NCI-H774 (cell line): ENCODE measurements at regions not wholly inside any gene's neighbourhood (a gene's known extent, or its start where the extent isn't known, plus 50 kb on each side); places are given as distances from the start of the nearest gene placed in this dataset.
"Not testable (repeated sequence)": the region's sequence is repeated elsewhere in the genome, so short reads cannot be mapped to it uniquely, and the experiment has no call there.

Experiments
- DNase-seq: peaks from one replicate; lab custom pipeline; 2025; lab: John Stamatoyannopoulos, UW

DNA sequence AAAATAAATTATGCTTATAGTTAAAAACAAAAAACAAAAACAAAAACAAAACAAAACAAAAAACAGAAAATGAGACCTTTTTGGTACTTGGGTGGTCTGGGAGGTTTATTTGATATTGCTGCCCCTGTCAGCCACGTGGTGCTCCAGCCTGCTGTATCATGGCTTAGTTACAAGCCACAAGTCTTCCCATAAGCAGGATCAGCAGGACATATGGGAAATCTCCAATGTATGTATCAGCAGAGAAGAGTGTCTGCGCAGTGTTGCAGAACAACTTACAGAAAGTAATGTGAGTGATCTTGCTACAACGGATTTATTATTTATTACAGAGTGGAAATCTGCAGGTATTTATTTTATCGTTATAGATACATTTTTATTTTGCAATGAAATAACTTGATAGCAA lies 423.0 kb upstream of the TMPRSS15 start:
- no peak for DNase-seq

DNA sequence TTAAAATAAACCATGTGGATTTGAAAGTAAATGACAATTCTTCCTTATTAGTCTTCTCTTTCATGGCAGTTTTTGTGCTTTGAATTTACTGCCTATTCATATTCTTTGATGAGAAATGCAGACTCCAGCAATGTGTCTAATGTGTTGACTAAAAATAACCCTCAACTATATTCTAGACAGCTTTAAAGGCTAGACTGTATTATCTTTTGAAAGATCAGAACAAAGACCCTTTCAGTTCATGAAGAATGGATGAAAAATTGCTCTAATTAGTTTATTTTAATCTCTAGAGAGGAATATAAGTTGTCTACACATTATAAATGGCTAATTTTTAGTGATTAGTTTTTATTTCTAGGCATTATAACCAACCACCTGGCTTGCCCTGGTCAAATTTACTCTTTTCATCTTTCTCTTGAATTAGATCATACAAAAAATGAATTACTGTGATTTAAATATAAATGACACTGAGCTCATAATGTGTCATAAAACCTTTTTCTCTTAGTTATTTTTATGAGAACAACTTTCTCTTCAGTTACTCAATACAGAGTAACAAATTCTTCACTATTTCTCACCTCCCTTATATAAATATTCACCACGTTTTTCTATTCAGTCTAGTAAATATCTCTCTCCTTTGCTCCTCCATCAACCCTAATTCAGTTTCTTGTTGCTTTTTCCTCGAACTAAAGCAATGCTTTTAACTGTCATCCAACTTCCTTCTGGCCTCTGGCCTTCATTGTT lies 428.5 kb upstream of the TMPRSS15 start:
- no peak for DNase-seq

DNA sequence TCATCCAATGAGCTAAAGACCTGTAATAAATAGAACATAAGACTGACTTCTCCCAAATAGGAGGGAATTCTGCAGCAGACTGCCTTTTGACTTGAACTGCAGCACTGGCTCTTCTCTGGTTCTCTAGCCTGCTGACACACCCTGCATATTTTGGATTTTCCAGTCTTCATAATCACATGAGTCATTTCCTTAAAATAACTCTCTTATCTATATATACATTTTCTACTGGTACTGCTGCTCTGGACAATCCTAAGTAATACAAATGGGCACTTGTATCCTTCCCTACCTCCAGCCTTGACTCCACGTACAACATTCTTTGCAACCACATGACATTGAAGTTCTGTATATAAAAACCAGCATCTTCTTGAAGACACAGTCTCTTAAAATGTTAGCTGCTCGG lies 429.4 kb upstream of the TMPRSS15 start:
- no peak for DNase-seq

DNA sequence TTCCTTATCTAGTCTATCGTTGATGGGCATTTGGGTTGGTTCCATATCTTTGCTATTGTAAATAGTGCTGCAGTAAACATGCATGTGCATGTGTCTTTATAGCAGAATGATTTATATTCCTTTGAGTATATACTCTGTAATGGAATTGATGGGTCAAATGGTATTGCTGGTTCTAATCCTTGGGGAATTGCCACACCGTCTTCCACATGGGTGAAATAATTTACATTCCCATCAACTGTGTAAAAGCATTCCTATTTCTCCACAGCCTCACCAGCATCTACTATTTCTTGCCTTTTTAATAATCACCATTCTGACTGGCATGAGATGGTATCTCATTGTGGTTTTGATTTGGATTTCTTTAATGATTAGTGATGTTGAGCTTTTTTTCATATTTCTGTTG lies 430.5 kb upstream of the TMPRSS15 start:
- DNase-seq = not testable (repeated sequence)

DNA sequence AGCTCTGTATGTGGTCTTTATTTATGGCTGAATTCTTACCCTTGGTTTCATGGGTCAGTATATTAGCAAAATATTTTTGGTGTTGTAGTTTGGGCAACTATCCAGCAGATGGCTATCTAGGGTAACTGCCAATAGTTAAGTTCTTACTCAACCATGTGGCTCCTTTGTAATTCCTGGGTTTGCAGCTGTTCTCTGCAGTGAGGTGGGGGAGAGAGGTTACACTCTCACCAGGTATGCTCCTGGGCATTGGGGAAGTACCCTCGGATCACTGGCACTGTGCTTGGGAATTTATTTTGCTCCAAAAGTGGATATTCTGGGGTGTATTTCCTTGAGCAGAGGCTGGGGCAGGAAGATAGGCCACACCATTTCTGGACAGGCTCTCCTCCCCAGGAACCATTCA lies 436.7 kb upstream of the TMPRSS15 start:
- DNase-seq = no peak

DNA sequence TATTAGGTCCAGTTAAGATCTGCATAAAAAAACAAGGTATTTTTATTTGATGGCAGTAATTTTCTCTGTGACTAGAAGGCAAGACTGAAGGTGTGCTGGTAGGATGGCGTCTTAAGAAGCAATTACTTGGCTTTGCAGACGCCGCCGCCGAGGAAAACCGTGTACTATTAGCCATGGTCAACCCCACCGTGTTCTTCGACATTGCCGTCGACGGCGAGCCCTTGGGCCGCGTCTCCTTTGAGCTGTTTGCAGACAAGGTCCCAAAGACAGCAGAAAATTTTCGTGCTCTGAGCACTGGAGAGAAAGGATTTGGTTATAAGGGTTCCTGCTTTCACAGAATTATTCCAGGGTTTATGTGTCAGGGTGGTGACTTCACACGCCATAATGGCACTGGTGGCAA lies 454.0 kb upstream of the TMPRSS15 start:
- DNase-seq = not testable (repeated sequence)

DNA sequence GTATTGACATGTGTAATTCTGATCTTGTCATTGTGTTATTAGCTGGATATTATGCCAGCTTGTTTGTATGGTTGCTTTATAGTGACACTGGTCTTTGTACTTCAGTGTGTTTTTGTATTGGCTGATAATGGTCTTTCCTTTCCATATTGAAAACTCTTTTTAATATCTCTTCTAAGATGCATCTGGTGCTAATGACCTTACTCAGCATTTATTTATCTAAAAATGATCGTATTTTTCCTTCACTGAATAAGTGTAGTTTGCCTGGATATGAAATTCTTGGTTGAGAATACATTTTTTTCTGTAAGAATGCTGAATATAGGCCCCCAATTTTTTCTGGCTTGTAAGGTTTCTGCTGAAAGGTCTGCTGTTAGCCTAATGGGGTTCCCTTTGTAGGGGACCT lies 465.5 kb upstream of the TMPRSS15 start:
- no peak for DNase-seq

DNA sequence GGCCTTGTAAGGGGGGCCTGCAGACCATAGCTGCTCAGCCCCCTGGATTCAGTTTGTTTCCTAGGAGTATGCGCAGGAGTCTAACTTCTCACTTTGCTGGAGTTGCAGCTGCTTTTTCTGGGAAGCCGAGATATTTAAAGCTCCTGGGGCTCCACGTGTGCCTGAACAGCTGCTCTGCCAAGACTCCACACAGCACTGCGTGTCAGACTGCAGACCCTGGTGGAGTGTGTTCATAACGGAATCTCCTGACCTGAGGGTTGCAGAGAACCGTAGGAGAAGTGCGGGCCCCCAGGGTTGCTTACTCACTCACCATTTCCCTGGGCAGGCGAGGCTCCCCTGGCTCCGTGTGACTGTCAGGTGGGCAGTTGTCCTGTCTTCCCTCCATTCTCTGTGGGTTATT lies 474.3 kb upstream of the TMPRSS15 start:
- no peak for DNase-seq

DNA sequence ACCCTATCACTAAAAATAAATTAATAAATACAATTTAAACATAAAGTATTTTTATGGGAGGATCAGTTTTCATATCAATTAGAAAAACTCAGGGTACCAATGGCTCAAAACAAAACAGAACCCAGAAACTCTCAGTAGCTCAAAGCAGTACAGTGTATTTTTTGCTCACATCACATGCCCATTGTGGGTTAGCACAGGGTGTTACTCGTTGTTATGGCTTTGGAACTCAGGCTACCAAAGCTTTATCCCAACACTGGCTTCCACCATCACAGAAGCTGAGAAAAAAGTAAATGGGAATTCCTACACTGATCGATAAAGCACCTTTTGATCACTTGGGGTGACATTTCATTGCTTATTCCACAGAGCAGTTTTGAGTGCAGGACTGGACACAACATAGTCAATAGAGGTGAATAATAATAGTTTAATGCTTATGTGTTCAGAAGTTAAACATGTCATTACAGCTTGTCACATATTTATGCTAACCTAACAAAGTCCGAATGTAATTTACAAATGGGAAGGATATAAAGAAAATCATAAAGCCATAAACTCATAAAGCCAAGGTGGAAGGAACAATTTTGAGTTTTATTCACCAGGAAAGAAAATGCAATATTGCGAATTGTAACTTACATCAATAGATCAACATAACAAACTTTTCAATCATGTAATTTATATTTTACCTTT lies 484.5 kb upstream of the TMPRSS15 start:
- DNase-seq = no peak

DNA sequence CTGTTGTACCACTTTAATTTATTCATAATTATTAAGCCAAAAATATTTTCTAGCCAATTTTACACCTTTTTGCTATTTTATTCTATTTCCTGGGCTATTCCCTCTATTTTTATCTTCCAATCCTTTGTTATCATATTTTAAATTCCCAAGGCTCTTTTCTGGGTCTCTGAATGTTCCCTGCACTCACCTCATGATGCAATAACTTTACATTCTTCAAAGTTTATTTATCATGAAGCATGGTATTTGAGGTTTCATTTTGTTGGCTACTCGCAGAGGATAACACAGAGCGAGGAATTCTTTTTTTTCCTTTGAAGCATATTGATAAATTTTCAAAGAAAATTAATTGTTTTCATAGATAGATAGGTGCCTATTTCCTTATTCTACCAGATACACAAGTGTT lies 489.8 kb upstream of the TMPRSS15 start:
- no peak for DNase-seq

DNA sequence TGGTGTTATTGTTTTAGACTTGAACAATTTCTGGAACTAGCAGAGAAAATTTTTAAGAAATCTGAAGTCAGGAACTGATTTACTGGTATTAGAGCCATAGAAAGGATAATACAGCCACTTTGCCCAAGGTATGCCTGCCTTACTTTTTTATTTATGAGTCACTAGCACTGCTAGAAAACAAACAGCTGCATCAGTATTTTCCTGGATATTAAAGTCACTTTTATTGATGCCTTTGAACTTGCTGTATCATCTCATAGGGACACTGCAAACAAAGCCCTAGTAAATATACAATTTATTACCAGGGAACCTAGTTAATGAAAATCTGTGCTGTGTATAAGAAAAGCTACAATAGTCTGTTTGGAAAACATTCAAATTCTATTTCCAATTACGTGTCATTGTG lies 490.8 kb upstream of the TMPRSS15 start:
- no peak for DNase-seq

DNA sequence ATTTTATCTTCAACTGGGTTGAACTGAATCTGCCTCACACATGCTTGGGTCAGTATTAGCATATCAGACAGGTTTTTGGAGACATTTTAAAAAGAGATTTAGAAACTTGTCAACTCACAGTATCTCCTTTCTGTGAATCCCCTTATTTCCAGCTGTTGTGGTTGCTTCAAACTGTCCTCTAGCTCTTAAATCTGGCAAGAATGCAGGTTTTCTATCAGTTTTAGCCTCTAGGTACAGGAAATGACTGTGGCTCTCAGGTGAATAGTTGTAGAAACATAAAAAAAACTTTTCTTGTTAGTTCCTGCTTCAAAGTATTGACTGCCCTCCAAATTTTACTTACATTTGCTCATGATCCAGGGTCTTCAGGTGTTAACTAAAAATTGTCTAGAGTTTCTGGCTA lies 495.7 kb upstream of the TMPRSS15 start:
- no peak for DNase-seq

DNA sequence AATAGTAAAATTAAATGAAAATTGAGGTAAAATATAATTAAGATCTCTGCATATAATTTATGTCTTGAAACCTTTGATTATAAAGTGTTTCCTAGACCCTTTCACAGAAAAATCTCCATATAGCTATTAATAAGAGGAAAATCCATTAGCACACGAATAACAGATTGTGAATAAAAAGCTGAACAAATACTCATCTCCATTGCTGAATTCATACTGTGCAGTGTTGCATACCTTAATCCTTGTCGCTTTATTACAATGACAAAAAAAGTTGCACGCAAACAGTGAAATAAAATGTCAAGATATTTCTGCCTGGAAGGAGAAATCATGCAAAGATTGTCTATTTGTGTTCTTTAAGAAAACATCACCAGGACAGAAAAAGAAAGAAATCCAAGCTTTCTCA lies 499.1 kb upstream of the TMPRSS15 start:
- no peak for DNase-seq

DNA sequence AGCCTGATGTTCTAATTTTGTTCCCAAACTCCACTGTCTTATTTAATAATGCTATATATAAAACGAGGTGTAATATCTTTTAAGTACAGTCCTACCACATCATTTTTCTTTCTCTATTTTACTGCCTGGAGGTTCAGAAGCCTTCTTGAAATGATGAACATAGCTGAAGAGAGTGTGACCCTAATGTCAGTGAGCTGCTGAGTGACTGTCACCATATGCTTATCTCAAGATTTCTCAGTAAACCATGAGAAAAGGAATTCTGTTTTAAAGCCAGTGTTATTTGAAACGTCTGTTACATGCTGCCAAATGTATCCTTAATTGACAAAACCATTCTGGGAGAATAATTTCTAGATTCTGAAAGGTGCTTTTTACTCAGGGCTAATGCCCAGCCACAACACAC lies 503.5 kb upstream of the TMPRSS15 start:
- DNase-seq = no peak

DNA sequence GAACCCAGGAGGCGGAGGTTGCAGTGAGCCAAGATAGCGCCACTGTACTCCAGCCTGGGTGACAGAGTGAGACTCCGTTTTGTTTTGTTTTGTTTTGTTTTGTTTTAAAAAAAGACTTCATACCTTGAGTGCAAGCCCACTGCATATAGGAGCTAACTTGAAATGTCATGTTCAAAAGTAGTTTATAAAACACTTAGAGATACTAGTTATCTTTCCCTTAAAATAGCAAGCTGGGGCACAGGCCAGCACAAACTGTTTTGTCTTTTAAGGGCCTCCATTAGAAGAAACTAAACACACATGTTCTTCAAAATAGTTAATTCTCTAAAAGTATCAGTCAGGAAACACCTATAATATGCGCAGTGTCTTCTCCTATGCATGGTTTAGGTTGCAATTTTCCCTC lies 505.1 kb upstream of the TMPRSS15 start:
- DNase-seq = no peak

DNA sequence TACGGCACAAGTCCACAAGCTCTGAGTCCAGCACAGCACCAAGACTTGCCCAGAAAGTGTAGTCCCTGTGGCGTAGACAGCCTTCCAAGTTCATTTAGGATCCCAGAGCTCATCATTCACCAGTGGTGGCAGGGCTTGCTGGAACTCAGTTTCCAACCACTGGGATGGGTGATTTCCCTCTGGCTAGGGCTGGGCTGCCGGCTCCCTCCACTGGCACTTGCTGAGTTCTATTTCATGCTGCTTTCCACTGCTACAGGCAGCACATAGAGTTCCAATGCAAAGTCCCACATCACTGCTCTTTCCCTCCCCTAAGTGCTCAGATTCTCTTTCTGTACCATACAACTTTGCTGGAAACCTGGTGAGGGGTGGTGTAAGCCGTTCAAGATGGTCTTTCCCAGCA lies 510.3 kb upstream of the TMPRSS15 start:
- DNase-seq = no peak

DNA sequence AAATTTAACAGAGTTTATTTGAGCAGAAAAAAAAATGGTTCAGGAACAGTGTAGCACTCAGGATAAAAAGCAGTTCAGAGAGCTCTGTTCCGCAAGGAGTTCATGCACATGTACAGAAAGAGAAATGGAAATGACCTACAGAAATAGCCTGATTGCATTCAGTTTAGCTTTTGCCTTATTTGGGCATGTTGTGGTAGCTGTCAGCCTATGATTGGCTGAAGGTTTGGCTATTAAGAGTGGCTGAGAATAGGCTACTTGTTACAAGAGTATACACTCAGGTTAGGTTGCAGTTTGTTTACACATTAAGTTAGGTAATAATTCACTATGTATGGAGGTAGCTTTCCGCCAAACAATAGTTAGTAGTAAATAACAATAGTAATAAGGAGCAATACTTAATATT lies 511.0 kb upstream of the TMPRSS15 start:
- no peak for DNase-seq

DNA sequence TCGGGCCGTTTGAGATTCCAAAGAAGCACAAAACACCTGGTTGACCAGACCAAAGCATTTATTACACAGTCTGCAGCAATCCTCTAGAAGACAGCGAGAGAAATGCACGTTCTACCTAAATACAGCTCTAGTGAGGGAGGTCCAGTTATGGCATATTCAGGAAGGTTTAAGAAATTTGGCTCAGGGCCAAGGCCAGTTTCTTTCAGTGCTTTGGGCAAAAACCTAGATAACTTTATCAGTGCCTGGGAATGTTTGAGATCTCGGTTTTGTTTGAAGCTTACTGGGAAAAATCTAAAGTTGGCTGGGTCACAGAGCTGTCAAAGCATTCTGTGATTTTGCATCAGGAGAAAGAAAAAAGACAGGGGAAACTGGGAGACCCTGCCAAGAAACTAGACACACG lies 514.0 kb upstream of the TMPRSS15 start:
- DNase-seq = no peak

DNA sequence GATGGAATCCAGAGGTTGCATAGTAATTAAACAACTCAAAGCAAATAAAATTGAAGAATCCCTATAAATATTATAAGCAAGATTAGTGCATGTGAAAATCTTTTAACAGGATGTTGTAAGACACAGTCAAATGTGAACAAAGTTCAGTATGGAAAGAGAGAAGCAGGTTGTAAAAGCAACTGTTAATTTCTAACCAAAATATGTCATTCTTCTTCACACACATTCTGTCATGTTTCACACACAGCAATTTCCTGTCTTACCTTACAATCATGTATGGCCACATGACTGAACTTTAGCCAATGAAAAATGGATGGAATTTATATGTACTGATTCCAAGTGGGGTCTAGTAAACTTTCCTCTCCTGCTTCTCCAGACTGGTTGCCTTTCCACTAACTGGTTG lies 527.7 kb upstream of the TMPRSS15 start:
- DNase-seq = no peak

DNA sequence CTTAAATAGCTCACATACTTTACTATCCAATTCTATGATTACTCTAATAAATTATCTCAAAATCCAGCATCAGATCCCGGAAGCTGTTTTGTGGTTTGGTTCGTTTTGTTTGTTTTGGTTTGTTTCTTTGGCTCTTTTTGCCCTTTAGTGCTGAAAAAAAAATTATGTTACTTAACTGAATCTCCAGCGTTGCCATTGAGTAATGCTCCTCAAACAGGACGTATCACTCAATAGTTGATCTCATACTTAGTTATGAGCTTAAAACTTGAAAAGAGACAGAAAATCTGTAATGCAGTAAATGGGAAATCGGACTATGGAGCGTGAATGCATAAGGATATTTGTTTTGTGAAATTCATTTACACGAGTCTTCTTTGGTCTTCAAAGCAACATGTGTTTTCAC lies 533.8 kb upstream of the TMPRSS15 start:
- DNase-seq = no peak

DNA sequence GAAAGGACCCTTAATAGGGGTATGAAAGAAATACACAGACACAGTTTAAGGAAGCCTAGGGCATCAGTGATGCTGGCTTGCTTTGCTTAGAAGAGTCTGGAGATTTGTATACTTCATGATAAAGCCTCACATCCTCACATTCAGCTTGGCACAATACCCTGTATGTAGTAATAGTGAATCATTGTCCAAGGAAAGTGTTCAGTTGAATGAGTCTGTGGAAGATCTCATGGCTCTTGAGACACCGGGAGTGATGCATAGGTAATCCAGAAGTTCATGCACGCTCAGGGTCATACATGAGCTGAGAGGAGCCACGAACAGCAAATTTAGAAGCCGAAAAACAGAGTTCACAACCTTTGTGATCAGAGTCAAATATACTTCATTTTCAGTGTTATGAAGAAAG lies 537.2 kb upstream of the TMPRSS15 start:
- no peak for DNase-seq

DNA sequence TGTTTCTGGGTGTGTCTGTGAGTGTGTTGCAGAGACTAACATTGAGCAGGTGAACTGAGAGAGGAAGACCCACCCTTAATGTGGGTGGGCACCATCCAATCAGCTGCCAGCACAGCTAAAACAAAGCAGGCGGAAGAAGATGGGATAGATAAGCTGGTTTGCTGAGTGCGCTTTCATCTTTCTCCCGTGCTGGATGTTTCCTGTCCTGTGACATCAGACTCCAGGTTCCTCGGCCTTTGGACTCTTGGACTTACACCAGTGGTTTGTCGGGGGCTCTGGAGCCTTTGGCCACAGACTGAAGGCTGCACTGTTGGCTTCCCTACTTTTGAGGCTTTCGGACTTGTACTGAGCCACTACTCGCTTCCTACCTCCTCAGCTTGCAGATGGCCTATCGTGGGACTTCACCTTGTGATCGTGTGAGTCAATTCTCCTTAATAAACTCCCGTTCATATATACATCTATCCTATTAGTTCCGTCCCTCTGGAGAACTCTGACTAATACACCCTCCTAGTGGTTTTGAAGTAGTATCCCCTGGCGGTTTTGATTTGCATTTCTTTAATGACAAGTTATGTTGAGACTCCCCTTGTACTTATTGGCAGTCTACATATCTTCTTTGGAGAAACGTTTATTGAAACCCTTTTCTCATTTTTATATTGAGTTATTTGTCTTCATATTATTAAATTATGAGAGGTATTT lies 546.6 kb upstream of the TMPRSS15 start:
- no peak for DNase-seq

DNA sequence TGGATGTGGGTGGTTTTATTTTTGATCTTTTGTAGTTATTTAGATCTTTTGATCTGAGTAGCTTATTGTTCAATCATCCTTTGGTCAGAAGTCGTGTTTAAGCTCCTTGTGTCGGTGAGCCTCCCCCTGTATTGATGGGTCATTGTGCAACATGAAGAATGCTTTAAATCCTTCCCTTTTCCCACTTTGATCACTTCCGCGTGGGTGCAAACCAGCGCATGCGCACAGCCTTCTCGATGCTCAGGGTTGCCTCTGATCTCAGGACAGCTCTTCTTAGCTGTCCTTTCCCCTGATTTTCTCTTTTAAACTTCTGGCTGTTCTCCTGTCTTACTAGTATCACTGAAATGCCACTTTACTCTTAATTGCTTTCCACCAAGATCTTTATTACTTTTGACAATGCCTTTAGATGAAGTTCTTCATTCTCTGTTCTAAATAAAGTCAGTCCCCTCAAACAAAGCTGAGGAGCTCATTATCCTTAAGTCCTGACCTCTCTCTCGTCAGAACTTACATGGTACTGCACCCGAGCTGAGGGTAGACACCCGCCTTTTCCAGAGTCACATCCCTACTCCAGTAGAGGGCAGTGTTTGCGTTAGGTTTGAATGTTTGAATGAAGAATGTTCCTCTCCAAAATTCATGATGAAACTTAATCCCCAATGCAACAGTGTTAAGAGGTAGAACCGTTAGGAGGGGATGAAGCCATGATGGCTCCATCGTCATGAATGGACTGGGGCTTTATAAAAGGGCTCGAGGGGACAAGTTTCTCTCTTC lies 547.9 kb upstream of the TMPRSS15 start:
- DNase-seq = no peak
